NCI-H526 (cell line): ENCODE measurements at regions not wholly inside any gene's neighbourhood (a gene's known extent, or its start where the extent isn't known, plus 50 kb on each side); places are given as distances from the start of the nearest gene placed in this dataset.

Experiments used
- DNase-seq, 2 experiments: peaks; one replicate each; lab custom pipeline; 2025; lab: John Stamatoyannopoulos, UW

GRCh38 chr16:54577651-54578128, 291.1 kb upstream of the IRX3 start:
- DNase-seq, result no peak

- DNase-seq, result no peak
Observed at GRCh38 chr16:54576785-54577184, 290.2 kb upstream of the IRX3 start.

- DNase-seq, result no peak
Observed at GRCh38 chr16:54568906-54569807, 282.6 kb upstream of the IRX3 start.

- no peak for DNase-seq
Observed at GRCh38 chr16:54564841-54565240, 278.3 kb upstream of the IRX3 start.

GRCh38 chr16:54554581-54554980, 268.0 kb upstream of the IRX3 start:
- no peak for DNase-seq

- no peak for DNase-seq
Observed at GRCh38 chr16:54548281-54548680, 261.7 kb upstream of the IRX3 start.

GRCh38 chr16:54547052-54547451, 260.5 kb upstream of the IRX3 start:
- no peak for DNase-seq

GRCh38 chr16:54546521-54546920, 259.9 kb upstream of the IRX3 start:
- no peak for DNase-seq

- no peak for DNase-seq
Observed at GRCh38 chr16:54545854-54546511, 259.4 kb upstream of the IRX3 start.

GRCh38 chr16:54544553-54545180, 258.1 kb upstream of the IRX3 start:
- DNase-seq, result no peak

- no peak for DNase-seq
Observed at GRCh38 chr16:54542805-54543505, 256.4 kb upstream of the IRX3 start.

- DNase-seq, result no peak
Observed at GRCh38 chr16:54540525-54541180, 254.1 kb upstream of the IRX3 start.

- DNase-seq, result no peak
Observed at GRCh38 chr16:54538276-54538675, 251.7 kb upstream of the IRX3 start.

- DNase-seq, result no peak
Observed at GRCh38 chr16:54533856-54534490, 247.4 kb upstream of the IRX3 start.

- DNase-seq, result no peak
Observed at GRCh38 chr16:54526916-54527315, 240.3 kb upstream of the IRX3 start.

GRCh38 chr16:54526087-54526486, 239.5 kb upstream of the IRX3 start:
- DNase-seq, result no peak

GRCh38 chr16:54525104-54525503, 238.5 kb upstream of the IRX3 start:
- DNase-seq, result no peak

GRCh38 chr16:54522584-54522983, 236.0 kb upstream of the IRX3 start:
- no peak for DNase-seq

- no peak for DNase-seq
Observed at GRCh38 chr16:54521327-54521726, 234.7 kb upstream of the IRX3 start.

GRCh38 chr16:54519161-54519695, 232.6 kb upstream of the IRX3 start:
- no peak for DNase-seq

- DNase-seq, result no peak
Observed at GRCh38 chr16:54517181-54517580, 230.6 kb upstream of the IRX3 start.
